HG03066 (cell line): ENCODE measurements at regions not wholly inside any gene's neighbourhood (a gene's known extent, or its start where the extent isn't known, plus 50 kb on each side); places are given as distances from the start of the nearest gene placed in this dataset.

ENCODE experiments used
- ATAC-seq: cut with Tn5 transposase; IDR thresholded peaks from one replicate; pipeline ENCODE4 v1.9.1; 2021; ENCODE audit warnings: low read depth; ENCODE audit not compliant: unreplicated experiment

DNA sequence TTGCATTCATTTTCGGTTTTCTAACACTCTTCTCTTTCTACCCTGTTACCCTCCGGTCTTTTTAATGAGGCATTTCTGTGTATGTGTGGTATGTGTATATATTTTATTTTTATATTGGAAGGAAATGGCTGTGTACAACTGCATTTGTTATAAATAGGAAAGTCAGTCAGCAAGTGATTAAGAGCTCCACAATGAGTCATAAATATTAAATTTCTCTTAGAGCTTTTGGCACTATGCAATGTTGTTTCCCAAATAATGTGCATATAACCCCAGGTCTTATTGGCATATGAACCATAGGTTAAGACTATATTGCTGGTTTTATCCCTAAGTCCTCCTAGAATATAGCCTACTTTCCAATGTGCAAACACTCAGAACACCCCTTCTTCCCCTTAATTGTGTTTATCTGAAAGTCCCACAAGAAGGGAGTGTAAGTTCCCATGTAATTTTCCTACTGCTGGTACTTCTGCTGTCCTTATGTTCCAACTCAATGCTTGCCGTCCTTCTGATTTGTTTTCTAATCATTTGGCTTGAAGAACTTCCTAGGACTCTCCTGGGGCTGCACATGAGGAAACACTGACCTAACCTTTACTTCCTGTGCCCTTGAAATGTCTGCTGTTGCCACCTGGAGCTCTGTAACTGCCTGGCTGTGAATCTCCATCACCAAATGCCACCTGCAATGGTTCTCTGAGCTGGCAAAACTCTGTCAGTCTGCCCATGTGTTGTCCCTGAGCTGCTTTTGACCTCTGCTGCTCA, 65.5 kb upstream of the PCSK5 start:
- no peak for ATAC-seq

GRCh38 chr9:75826314-75826713, 64.2 kb upstream of the PCSK5 start:
- ATAC-seq = no peak

DNA sequence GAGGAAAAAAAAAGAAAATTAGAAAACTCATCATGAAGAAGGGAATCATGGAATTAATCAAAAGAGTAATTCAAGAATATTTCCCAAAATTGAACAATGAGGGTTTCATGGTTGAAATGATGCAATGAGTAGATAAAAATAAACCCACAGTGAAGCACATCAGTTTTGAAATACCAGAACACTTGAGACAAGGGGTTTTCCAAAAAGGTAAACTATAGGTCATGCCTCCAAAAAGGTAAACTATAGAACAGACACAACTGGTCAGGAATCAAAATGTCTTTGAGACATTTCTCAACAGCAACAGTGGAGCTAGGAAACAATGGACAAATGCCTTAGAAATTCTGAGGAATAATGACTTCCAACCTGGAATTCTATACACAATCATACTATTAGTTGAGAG, 60.2 kb upstream of the PCSK5 start:
- ATAC-seq = no peak

DNA sequence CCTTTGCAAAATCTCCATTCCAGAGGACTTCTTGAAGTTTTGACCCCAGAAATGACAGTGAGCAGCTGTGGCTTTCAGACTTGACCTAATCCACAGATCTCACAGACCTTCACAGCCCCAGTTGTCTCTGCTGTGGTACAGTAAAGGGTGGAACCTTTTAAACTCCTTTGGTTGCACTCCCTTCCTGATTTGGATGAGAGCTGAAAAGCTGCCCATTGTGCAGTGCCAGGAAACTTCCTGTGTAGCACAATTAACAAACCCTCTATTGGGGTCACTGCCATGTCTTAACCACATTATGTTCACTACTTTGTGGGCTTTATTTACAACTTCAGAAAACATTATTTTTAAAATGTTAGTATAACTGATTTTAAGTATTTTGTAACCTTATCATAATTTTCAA, 56.7 kb upstream of the PCSK5 start:
- no peak for ATAC-seq

DNA sequence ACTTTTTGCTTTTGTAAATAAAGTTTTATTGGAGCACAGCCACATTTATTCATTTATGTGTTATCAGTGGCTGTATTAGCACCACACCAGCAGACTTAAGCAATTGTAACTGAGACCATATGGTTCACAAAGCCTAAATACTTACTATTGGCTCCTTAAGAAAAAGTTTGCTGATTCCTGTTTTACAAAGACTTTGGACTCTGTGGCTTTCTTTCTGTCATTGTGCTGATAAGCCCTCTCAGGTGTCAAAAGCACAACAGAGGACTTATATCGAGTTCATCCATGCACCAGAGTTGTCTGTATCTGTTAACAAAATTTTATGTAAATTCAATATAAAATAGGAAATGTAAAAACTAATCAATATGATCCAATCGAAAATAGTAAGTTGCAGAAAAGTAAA, 55.6 kb upstream of the PCSK5 start:
- no peak for ATAC-seq
